ENCODE measurements at regions not wholly inside any gene's neighbourhood (a gene's known extent, or its start where the extent isn't known, plus 50 kb on each side); places are given as distances from the start of the nearest gene placed in this dataset.

- TF ChIP-seq POLR2A (IDR thresholded peaks at IDR 0.05) (no peak), CTCF (IDR thresholded peaks at IDR 0.05) (no peak)
These were observed 58.5 kb upstream of the RUNX3 start for GRCh38 chr1:24988558-24988912.

Data from thyroid gland (tissue), 4 donors.